ENCODE measurements at regions not wholly inside any gene's neighbourhood (a gene's known extent, or its start where the extent isn't known, plus 50 kb on each side); places are given as distances from the start of the nearest gene placed in this dataset.

DNA sequence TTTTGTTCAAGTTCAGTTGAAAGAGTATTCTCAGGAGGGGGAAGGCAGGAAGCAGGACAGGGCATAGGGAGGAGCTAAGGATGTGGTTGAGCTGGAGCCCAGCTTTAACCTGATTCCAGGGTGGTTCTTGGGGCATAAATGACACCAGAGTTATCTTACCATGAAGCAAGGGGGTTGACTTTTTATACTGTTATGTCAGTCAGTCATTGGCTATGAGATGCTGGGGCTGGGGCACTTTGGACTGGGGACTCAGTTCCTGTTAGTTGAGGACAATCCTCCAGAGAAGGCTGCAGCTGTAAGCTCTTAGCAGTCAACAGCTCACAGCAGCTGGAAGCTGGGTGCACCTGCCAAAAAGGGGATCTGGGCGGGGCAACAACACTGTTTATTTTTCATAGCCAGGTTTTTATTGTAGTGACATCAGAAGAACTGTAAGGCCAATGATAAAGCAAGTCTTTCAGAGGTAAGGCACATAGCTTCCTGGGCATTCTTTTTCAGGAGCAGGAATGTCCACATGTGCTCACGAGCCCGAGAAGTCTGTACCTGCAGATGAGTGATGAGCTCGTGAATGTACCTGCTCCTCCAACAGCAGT lies 78.5 kb downstream of the MID1IP1 start:
- TF ChIP-seq ZNF274 (IDR thresholded peaks at IDR 0.05; ENCODE audit: low read depth, low read length) (no peak), YY1 (IDR thresholded peaks at IDR 0.05; ENCODE audit: insufficient read depth, insufficient read length) (no peak)

All from NT2/D1 (cell line).